Left lung (tissue), 4 donors: ENCODE measurements at regions not wholly inside any gene's neighbourhood (a gene's known extent, or its start where the extent isn't known, plus 50 kb on each side); places are given as distances from the start of the nearest gene placed in this dataset.
A peak's percentile ranks its signal among the peaks of the same experiment; 100 is the strongest.

ENCODE experiments used
- ATAC-seq: fragments of 200-7000 bp; cut with Tn5 transposase; one replicate; pipeline ENCODE4 v1.9.1; 2020; ENCODE audit warnings: moderate library complexity
- DNase-seq, 4 donors: peaks; one replicate each; pipeline ENCODE4 v3.0.0-alpha.2; 2013 to 2020
- H3K27ac ChIP-seq, 2 donors: fragments of 200-600 bp; sonication (generic) in 1 of 2; one replicate each; pipeline versions ENCODE4 v1.5.0 to v1.8.0; 2020 to 2021
- H3K27me3 ChIP-seq, 2 donors: fragments of 200-600 bp; sonication (generic) in 1 of 2; one replicate each; pipeline versions ENCODE4 v1.5.0 to v1.8.0; 2020 to 2021
- H3K36me3 ChIP-seq, 2 donors: fragments of 200-600 bp; sonication (generic) in 1 of 2; one replicate each; pipeline versions ENCODE4 v1.5.0 to v1.8.0; 2020 to 2021
- H3K4me1 ChIP-seq, 2 donors: fragments of 200-600 bp; one replicate each; pipeline ENCODE4 v1.8.0; 2021
- H3K4me3 ChIP-seq, 2 donors: fragments of 200-600 bp; sonication (generic) in 1 of 2; one replicate each; pipeline versions ENCODE4 v1.5.0 to v1.8.0; 2020 to 2021; ENCODE audit warnings: mild to moderate bottlenecking in 1 of 2
- H3K9me3 ChIP-seq, 2 donors: fragments of 200-600 bp; sonication (generic) in 1 of 2; one replicate each; pipeline versions ENCODE4 v1.5.0 to v1.8.0; 2020 to 2021
- CTCF ChIP-seq, 2 donors: fragments of 200-600 bp; sonication (generic) in 1 of 2; IDR thresholded peaks; one replicate each; pipeline versions ENCODE4 v1.5.0 to v1.8.0; 2021; ENCODE audit warnings: antibody characterized with exemption in 2 of 2
- intact Hi-C, 2 donors: fragments of 100-400 bp; cut with DNase I; formaldehyde crosslinking; loops; one replicate each; pipeline versions ENCODE4 v1.11.2 to v1.14.2; 2022
- donor health status: DM: no; HTN: yes; CAD: no.
- donor health status: DM: no; HTN: no; CAD: no.

- no peak for TF ChIP-seq CTCF (IDR thresholded peaks at IDR 0.05)
- Histone ChIP-seq H3K36me3 (no peaks in the 10 kb centered on the region), H3K27ac (peak overlapping the region in 1 of 2 donors; percentile 6), H3K4me1 (no peaks in the 10 kb centered on the region), H3K27me3 (no peaks in the 10 kb centered on the region), H3K4me3 (no peak overlapping the region), H3K9me3 (peaks cover 0 to 6% of the 10 kb centered on the region in 2 donors)
- DNase-seq = peak in 3 of 4 donors; percentile 35 to 65 (median 36)
- intact Hi-C loops = no loop called here
- ATAC-seq = peak; percentile 84
Measured at GRCh38 chr3:165642761-165643420, 194.3 kb downstream of the BCHE start.

- no peaks in the 10 kb centered on the region for H3K27me3 ChIP-seq
- no peaks in the 10 kb centered on the region for H3K36me3 ChIP-seq
- DNase-seq = no peak
- intact Hi-C loops = no loop called here
- no peaks in the 10 kb centered on the region for H3K4me1 ChIP-seq
- H3K9me3 ChIP-seq = peaks cover 0 to 6% of the 10 kb centered on the region in 2 donors
- H3K27ac ChIP-seq = no peak overlapping the region
- H3K4me3 ChIP-seq = no peak overlapping the region
- no peak for ATAC-seq
- no peak for TF ChIP-seq CTCF (IDR thresholded peaks at IDR 0.05)
Measured at GRCh38 chr3:165641569-165642310, 195.5 kb downstream of the BCHE start.

- TF ChIP-seq CTCF (IDR thresholded peaks at IDR 0.05) = no peak
- DNase-seq (no peak), ATAC-seq (peak; percentile 64)
- no peak overlapping the region for H3K27ac ChIP-seq
- no peaks in the 10 kb centered on the region for H3K27me3 ChIP-seq
- intact Hi-C loops = no loop called here
- H3K4me1 ChIP-seq = no peaks in the 10 kb centered on the region
- H3K4me3 ChIP-seq = no peak overlapping the region
- peaks cover 0 to 6% of the 10 kb centered on the region in 2 donors for H3K9me3 ChIP-seq
- H3K36me3 ChIP-seq = no peaks in the 10 kb centered on the region
Measured at GRCh38 chr3:165640970-165641369, 196.3 kb downstream of the BCHE start.

GRCh38 chr3:165640031-165640430 is 197.2 kb downstream of the BCHE start:
- no peak for TF ChIP-seq CTCF (IDR thresholded peaks at IDR 0.05)
- no peak overlapping the region for H3K4me3 ChIP-seq
- no peak overlapping the region for H3K27ac ChIP-seq
- no peaks in the 10 kb centered on the region for H3K4me1 ChIP-seq
- intact Hi-C loops = no loop called here
- no peaks in the 10 kb centered on the region for H3K36me3 ChIP-seq
- ATAC-seq (no peak), DNase-seq (no peak)
- H3K27me3 ChIP-seq = no peaks in the 10 kb centered on the region
- H3K9me3 ChIP-seq = no peaks in the 10 kb centered on the region

GRCh38 chr3:165638034-165638433 is 199.2 kb downstream of the BCHE start:
- Histone ChIP-seq H3K4me3 (no peak overlapping the region), H3K27me3 (no peaks in the 10 kb centered on the region), H3K9me3 (peaks cover 0 to 2% of the 10 kb centered on the region in 2 donors), H3K27ac (no peak overlapping the region), H3K4me1 (no peaks in the 10 kb centered on the region), H3K36me3 (no peaks in the 10 kb centered on the region)
- intact Hi-C loops = no loop called here
- DNase-seq (no peak), ATAC-seq (no peak)
- TF ChIP-seq CTCF (IDR thresholded peaks at IDR 0.05) = no peak
